HL-60 (cell line): ENCODE measurements at regions not wholly inside any gene's neighbourhood (a gene's known extent, or its start where the extent isn't known, plus 50 kb on each side); places are given as distances from the start of the nearest gene placed in this dataset.

Experiments used
- GABPA ChIP-seq: IDR thresholded peaks from 2 replicates; pipeline ENCODE4 v1.6.1; 2012; ENCODE audit warnings: low read depth
- TF ChIP-seq, protein P1 (sequence below): IDR thresholded peaks from one replicate; pipeline ENCODE4 v1.5.1; 2011; ENCODE audit warnings: low read length, control low read depth, inconsistent platforms; ENCODE audit not compliant: insufficient read depth

DNA sequence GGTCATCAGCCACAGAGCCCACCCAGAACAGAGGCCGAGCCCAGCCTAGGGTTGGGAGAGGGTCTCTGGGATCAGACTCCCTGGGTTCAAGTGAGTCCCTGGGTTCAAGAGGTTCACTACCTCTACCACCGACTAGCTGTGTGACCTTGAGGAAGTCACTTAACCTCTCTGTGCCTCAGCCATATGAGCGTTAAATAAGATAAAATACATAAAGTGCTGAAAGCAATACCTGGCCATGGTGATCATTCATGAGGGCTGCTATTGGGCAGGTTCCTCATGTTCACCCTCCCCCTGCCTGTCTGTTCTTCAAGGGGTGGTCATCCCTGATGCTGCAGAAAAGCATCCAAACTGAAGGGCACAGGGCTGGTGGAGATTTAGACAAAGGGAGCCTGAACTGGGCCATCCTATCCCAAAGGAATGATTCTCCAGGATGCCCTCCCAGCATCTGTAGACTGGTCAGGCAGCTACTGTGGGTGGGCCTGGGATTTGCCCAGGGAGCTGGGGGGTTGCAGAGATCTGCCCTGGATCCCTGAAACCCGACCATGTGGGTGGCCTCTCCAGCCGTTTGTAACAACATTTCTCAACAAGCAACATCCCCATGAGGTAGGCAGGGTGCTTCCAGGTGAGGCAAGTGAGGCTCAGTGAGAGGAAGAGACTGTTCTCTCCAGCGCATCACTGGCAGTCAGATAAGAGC is 196.6 kb downstream of the MATN1 start:
- TF ChIP-seq GABPA, result no peak
- TF ChIP-seq, protein P1, sequence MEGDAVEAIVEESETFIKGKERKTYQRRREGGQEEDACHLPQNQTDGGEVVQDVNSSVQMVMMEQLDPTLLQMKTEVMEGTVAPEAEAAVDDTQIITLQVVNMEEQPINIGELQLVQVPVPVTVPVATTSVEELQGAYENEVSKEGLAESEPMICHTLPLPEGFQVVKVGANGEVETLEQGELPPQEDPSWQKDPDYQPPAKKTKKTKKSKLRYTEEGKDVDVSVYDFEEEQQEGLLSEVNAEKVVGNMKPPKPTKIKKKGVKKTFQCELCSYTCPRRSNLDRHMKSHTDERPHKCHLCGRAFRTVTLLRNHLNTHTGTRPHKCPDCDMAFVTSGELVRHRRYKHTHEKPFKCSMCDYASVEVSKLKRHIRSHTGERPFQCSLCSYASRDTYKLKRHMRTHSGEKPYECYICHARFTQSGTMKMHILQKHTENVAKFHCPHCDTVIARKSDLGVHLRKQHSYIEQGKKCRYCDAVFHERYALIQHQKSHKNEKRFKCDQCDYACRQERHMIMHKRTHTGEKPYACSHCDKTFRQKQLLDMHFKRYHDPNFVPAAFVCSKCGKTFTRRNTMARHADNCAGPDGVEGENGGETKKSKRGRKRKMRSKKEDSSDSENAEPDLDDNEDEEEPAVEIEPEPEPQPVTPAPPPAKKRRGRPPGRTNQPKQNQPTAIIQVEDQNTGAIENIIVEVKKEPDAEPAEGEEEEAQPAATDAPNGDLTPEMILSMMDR, result no peak
